Activated CD4-positive, alpha-beta T cell treated with anti-CD3 and anti-CD28 coated beads, Interleukin-2, amount 50 U/mL, for 1 hour (primary cell): ENCODE measurements at regions not wholly inside any gene's neighbourhood (a gene's known extent, or its start where the extent isn't known, plus 50 kb on each side); places are given as distances from the start of the nearest gene placed in this dataset.

Source experiments
- DNase-seq: peaks from one replicate; pipeline ENCODE4 v3.0.0-alpha.2; 2020

DNA sequence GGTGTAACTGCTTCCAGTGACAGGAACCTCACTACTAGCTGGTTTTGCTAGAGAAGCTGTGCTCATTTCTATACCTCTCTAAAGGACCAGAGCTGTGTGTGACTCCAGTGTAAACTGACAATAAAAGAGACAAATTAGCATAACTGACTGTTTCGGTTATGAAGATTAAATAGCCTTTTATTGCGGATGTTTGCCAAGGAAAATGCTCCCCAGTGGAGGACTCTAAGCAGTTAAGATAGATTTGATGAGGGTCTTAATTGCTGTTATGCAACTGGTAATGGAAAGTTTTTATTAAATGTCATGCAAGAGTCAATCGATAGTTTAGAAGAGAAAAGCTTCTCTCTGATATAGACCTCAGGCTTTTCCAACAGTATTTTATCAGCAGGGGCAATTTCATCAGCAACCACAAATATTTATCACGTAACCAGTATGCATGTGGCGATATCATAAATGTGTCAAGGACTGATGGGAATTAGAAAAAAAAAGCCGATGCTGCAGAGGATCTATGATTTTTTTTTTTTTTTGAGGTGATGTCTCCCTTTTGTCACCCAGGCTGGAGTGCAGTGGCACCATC, 275.2 kb upstream of the DMAC1 start:
- no peak for DNase-seq

DNA sequence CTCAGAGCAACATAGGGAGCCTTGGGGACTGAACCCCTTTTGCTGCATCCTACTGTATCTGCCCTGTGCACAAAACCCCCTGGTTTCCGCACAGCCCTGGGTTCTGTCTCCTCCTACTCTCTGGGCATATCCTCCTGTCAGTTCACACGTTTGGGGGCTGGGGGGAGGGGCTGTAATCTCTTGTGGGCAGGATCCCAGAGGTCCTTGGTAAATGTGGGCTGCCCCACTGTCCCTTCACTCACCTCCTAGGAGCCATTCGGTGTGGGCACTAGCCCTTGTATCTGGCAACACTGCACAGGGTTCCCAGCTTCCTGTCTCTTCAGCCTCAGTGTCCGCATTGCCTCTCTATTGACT, 271.8 kb upstream of the DMAC1 start:
- no peak for DNase-seq

DNA sequence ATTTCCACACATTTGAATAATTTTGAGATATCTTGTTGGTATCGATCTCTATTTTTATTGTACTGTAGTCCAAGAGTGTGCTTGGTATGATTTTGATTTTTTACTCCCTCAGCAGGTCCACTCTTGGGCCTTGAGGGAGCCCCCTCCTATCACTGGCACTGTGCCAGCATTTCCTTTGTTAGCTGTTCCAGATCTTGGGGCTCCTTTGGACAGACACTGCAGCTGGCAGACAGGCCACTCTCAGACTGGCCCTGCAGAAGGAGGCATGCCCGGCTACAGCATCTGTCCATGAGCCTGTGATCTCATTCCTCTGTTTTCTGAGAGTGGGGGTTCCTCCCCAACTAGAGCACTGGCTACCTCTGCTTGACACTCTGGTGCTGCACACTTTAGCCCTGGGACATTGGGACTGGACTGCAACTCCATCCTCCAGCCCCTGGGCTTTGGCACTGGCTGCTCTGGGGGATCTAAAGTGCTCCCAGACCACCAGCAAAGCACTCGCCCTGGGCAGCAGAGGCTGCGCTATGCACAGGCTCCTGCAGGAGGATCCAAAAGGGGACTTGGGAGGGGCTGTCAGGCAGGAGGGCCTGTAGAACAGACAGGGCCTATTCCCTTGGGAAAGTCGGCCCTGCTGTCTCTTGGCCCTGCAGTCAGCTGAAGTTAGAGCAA, 271.3 kb upstream of the DMAC1 start:
- DNase-seq, result no peak

DNA sequence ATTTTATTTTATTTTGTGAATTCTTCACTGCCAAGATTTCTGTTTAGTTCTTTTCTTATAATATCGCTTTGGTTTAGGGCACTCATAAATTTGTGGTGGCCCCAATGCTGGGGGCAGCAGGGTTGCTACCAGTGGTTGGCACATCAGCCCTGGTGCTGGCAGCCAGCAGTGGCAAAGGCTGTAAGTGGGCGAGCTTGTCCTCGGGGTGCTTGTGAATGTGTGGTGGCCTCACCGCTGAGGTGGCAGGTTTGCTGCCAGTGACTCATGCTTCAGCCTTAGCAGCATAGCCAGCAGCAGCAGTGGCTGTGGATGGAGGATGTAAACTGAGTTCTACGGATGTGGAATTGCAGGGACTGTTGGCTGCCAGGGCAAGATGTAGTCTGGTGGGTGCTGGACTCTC, 262.9 kb upstream of the DMAC1 start:
- no peak for DNase-seq

DNA sequence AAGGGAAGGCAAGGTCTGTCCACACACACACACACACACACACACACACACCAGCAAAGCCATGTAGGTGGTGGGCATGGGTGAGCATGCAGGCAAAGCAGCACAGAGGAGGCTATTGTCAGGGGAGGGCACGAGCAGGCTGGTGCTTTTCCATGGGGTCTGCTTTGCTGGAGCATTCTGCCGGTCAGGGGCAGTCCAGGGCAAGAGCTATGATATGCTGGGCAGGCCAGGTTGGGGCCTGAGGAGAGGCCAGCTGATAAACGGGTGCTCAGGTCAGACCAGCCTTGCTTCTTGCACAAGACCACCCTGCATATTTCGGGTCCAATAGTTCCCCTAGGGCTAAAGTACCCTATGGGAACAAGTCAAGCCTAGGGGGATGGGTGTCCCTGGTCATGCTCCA, 253.9 kb upstream of the DMAC1 start:
- DNase-seq, result no peak

DNA sequence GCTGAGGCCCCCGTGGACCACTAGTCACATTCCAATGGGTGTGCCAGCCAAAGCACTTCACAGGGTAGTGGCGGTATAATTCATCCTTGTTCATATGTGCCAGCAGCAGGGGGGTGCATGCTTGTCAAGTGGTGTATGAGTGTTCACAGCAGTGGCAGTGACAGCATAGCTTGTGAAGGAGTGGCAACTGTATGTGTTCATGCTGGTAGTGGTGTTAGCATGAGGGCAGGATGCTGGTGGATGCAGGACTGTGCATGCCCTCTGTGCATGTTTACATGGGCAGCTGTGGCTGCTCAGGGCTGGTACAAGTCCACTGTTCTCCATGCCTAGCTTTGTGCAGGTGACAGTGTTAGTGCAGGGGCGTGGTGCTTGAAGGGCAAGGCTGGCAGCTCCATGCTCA, 253.4 kb upstream of the DMAC1 start:
- no peak for DNase-seq

DNA sequence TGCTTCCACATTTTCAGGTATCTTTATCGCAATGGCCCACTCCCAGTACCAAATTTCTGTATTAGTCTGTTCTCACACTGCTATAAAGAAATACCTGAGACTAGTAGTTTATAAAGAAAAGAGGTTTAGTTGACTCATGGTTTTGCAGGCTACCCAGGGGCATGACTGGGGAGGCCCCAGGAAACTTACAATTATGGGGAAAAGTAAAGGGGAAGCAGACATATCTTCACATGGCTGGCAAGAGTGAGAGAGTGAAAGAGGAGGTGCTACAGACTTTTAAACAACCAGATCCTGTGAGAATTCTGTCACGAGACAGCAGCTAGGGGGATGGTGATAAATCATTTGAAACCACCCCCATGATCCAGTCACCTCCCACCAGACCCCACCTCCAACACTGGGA, 238.2 kb upstream of the DMAC1 start:
- DNase-seq, result no peak

DNA sequence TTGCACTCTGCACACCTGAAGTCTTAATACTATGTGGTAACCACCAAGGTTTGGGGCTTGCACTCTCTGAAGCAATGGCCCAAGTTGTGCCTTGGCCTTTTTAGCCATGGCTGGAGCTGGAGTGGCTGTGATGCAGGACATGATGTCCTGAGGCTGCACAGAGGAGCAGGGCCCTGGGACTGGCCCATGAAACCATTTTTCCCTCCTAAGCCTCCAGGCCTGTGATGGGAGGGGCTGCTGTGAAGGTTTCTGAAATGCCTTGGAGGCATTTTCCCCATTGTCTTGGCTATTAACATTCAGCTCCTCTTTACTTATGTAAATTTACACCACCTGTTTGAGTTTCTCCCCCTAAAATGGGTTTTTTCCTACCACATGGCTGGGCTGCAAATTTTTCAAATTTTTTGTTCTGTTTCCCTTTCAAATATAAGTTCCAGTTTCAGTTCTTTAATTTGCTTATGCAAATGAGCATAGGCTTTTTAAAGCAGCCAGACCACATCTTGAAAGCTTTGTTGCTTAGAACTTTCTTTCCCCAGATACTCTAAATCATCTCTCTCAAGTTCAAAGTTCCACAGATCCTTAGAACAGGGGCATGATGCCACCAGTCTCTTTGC, 237.4 kb upstream of the DMAC1 start:
- no peak for DNase-seq

DNA sequence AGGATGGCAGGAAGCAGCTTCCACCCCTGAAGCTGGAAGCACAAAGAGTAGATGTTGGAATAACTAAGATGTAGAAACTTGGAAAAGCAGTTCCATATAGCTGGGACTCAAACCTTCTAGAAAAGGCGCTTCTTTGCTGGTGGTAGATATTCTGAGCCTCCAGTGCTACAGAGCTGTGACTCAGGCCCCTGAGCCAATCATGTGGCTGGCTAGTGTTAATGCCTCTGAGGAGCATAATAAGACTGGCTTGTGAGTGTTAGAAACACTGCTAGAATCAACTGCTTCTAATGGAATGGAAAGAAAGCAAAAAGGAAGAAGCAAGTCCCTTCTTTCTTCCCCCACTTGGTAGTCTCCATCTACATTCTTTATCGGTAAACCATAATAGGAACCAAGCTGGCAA, 234.2 kb upstream of the DMAC1 start:
- DNase-seq, result no peak

DNA sequence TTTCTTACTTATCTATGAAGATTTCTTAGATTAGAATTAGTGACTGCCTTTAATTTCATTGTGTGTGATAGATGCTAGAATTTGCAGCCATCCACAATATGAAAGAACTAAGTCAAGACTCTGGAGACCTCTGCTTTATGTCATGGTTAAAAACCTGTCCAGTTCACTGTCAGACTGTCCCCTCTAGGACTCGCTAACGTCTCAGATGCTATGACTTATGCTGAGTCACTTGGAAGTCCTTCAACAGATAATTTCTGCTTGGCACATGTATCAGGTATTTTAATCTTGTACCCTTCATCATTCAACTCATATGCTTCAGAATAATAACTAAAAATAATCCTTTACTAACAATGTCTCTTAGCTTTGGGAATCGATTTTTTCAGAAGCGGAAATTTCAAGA, 230.5 kb upstream of the DMAC1 start:
- DNase-seq, result no peak

DNA sequence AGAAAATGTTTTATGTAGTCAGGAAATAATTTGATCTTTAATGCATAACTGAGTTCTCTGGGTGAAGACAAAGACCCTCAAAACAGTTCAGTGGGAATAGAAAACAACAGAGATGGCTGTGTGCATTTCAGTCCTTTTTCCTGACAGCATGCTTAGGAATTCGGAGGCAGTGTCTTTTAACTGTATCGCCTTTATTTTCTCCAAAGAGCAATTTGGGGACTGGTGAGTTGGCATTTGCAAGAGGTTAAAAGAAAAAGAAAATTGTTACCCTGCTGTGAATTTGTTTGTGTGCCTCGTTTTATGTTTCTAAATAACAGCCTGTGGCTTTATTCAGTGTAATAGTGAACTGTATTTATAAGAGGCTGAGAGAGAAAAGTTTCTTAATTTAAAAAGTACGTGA, 227.8 kb upstream of the DMAC1 start:
- DNase-seq, result no peak

DNA sequence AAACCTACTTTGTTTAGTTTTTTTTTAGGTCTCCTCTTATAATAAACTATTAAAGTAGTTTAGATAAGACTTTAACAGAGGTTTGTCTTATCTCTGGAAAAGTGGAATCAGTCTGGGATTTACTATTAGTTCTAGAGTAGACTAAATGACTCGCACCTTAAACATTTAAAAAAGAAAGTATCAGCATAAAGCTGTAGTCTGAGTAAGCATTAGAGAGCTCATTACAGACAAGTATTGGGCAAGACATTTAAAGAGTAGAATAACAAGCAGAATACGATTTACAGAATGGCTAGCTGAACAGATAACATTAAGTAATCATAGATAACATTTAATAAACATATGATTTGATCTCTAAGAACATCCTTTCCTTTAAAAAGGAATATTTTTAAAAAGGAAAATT, 226.0 kb upstream of the DMAC1 start:
- DNase-seq, result no peak

DNA sequence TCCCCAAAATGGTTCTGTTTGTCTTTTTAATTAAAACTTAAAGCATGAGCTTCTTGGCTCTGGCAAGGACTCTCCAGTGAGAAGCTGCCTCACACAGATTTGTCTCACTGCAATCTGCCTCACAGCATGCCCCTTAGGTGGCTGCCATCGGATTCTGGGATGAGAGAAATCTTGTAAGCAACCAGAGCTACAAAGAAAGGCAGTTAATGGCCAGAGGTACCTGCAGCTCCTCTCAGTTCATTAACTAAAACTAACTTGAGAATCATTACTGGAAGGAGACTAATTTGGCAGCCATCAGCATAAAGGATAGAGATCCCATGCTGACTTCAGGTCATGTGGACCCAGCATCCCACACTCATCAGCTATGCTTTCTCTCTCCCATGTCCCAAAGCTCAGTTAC, 220.6 kb upstream of the DMAC1 start:
- DNase-seq, result no peak

DNA sequence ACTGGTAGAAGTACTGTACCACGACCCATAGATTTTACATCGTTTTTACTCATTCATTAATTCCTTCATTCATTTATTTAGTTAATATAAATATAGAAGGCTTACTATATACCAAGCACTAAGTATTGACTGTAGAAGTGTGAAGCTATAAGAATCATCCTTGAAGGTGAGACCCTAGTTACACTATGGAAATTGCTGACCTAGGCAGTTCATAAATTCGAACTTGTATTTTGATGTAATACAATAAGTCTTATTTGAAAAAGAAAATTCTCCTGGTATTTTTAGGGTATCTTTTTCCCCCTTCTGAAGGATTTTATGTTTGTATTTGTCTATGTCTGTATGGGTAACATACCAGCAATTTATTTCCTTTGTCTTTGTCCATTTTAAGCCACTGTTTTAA, 220.1 kb upstream of the DMAC1 start:
- no peak for DNase-seq

DNA sequence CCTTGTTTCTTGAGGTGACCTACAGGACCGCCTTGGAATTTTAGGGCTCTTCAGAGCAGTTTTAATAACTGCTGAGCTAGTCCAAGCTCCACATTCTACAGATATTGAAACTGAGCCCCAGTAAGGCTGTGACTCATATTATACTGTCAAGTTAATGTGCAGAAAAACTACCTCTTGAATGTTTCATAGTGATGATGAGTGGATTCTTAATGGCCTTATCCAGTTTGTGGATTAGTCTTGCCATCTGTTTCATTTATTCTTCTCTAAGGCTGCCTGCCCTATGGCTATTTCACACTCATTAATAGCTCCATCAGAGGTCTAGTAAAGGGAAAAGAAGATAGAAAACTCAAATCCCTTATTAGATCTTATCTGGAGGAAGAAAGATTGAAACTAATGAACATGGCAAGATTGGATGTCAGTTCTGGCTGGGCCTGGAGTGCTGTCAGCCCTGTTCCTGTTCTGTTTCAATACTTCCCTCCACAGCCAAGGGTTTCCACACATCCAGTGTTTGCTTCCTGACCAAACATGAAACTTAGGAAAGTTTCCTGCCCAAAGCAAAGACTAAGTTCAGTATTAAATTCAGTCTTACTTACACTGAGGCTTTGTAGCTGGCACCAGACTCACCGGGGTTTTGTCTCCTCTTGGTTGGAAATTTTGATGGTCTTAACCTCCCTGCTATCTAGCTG, 215.6 kb upstream of the DMAC1 start:
- DNase-seq, result no peak

DNA sequence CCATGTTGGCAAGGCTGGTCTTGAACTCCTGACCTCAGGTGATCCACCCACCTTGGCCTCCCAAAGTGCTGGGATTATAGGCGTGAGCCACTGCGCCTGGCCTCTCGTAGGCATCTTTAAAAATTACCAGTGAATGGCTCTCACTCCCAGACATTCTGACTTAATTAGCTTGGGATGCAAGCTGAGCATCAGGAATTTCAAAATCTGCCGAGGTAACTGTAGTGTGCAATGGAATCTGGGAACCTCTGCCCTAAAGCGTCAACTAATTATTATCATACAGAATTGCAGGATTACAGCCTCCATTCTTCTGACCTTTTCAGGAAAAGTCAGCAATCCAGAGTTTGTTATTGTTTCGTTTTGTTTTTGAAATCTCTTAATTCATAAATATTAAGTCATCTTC, 213.4 kb upstream of the DMAC1 start:
- DNase-seq, result no peak

DNA sequence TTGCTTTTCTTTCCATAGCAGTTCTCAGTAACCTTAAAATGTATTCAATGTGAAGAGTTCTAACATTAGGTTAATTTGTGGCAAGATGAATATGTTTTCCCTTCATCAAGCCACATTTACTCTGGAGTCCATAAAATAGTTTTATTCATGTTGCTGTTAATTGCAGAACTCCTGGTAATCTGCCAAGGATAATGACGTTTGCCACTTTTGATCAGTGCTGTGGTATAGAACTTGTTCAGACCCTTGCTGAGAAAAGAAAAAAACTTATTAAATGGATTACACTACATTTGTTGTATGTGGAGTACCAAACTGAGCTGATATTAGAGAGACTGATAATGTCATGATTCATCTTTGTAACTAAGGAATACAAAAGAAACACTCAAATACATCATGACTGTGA, 212.4 kb upstream of the DMAC1 start:
- DNase-seq, result no peak

DNA sequence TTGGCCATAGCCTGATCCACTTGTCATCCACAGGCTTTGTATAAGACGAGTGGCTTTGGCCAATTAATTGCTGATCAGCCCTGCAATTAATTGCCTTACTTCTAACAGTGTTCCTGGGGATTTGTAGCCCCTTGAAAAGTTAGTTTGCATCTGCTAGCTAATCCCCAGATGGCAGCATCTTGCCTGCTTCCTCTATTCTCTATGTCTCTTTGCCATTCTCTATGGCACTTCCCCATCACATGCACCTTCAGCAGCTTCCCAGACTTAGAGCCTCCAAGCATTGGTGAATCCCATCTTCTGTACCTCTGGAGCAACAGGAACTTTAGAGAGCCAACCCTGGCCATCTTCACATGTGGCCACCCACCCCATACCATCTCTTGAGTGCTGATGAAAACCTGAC, 197.0 kb upstream of the DMAC1 start:
- no peak for DNase-seq

DNA sequence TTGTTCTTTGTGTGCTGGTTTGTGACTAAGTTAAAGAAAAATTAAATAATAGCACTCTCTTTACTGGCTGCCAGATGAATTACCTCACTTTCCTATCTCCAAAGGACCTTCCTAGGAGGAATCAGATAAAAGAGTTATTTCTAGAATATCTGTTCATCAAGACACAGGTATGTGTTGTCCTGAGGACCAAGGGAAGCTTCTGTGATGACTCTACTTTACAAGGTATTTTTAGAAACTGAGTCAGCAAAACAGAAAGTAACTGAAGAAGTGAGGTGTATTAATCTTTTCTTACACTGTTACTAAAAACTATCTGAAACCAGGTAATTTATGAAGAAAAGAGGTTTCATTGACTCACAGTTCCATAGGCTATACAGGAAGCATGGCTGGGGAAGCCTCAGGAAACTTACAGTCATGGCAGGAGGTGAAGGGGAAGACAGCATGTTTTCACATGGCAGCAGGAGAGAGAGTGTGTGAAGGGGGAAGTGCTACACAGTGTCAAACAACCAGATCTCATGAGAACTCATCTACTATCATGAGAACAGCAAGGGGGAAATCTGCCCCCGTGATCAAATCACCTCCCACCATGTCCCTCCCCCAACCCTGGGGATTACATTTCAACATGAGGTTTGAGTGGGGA, 189.2 kb upstream of the DMAC1 start:
- no peak for DNase-seq

DNA sequence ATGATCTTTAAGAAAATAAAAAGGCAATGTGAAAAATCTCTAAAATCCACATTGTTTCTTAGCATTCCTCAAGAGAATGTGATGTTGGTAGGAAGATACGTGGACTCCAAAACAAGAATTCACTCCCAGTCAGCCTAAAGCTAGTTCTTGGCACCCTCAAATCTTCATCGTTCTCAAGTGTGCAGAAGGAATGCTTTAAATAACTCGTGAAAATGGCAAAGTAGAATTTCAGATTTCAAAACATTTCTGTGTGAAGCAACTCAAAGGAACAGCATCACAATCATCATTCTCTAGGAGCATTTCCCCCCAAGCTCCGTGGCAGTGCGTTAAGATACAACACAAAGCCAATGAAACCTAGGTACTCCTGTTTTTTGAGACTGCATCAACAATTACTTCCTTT, 185.1 kb upstream of the DMAC1 start:
- no peak for DNase-seq

DNA sequence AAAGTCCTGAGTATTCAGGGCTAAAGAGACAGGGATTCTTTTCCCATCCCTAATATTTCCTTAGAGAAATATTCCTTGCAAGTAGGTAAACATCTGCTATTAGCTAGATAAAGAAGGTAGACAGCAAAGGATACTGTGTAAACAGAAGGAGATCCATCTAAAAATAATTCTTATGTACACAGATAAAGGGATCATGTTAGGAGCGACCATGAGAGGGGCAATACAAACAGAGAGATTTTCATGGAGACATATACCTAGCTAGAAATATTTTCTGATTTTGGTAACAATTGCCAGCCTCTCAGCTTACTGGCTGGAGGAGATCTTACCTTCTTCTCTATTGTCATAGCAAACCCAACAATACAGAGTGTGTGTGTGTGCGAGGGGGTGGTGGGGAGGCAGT, 184.6 kb upstream of the DMAC1 start:
- no peak for DNase-seq

DNA sequence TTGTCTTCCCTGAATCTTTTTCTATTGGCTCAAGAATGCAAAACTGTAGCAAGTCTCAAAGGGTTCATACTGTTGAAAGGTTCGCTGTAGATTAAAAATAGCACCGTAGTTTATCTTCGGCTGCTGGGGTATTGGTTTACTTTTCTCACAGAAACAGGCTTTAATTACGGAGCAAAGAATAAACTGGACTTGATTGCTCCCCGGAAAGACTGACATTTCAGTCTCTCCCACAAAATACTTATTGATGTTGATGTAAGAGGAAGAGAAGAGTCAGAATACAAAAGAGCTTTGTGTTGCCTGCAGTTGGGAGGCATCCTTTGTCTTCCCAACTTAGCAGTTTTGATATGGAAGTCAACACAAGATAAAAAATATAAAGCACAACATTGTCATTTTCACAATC, 183.9 kb upstream of the DMAC1 start:
- no peak for DNase-seq

DNA sequence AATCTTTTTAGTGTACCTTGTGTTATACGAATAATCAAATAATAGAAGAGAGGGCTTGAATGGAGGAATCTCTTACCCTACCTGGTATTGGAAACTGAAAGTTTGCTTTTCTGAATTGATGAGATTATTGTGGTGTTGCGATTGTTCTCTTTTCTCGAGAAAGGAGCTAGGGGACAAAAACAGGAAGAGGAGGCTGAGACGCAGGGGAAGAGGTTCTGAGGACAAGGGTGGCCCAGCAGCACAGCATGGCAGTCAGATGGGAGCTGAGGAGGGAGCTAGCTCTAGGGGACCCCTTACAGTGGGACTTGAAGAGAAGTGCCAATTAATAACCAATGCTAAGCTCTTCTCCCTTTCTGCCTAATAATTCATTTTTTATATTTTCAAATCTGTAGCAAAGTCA, 183.3 kb upstream of the DMAC1 start:
- no peak for DNase-seq

DNA sequence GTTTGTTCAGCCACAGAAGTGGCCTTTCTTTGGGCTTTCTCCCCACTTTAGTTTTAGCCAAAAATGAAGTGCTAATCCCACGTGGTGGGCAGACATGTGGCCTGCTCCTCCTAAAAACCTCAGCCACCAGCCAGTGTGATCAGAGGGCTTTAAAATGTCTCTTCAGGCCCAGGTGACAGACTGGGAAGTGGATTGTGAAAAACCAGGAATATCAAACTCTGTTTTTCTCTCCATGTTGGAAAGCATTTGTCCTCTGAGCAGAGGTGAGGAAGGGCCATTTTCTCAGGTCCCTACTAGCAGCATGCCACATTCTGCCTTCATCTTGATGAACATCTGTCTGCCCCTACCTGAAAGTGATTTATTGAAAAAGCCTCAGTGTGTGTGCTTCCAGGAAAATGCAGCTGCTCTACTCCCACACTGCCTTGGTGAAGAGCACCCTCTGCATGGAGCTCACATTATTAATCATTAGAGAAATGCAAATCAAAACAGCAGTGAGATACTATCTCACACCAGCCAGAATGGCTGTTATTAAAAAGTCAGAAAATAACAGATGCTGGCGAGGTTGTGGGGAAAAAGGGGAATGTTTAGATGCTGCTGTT, 181.2 kb upstream of the DMAC1 start:
- DNase-seq, result no peak
